Fibroblast of skin of left biceps (primary cell): ENCODE measurements at regions not wholly inside any gene's neighbourhood (a gene's known extent, or its start where the extent isn't known, plus 50 kb on each side); places are given as distances from the start of the nearest gene placed in this dataset.
A peak's percentile ranks its signal among the peaks of the same experiment; 100 is the strongest.

Source experiments
- DNase-seq, 2 experiments: peaks; one replicate each; pipeline ENCODE4 v3.0.0-alpha.2; 2013; ENCODE audit warnings: low read depth in 2 of 2

GRCh38 chr1:34478515-34479076 lies 276.3 kb upstream of the GJB5 start:
- no peak for DNase-seq

- DNase-seq: no peak
These were observed 275.1 kb upstream of the GJB5 start for GRCh38 chr1:34479731-34480130.

GRCh38 chr1:34488080-34488708 lies 266.7 kb upstream of the GJB5 start:
- no peak for DNase-seq

DNA sequence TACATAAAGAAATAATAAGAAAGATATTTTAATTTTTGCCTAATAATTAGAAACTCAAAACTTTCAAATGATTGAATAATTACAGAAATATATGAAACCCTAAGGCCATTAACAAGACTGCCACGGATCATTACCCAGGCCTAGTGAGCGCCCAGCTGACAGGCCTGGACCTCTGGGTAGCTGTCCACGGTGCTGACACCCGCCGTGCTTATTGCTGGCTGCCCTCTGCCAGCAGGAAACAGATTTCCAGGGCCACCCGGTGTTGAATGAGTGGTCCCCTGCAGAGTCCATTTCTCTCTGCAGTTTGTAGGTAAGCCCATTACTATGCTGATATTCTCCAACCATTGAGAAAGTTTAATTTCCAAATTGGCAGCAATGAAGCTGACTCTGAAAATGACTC lies 254.4 kb upstream of the GJB5 start:
- no peak for DNase-seq

- no peak for DNase-seq
These were observed 243.0 kb upstream of the GJB5 start for GRCh38 chr1:34511802-34512201.

- no peak for DNase-seq
These were observed 236.6 kb upstream of the GJB5 start for GRCh38 chr1:34518146-34518699.

- no peak for DNase-seq
These were observed 234.7 kb upstream of the GJB5 start for GRCh38 chr1:34520111-34520510.

DNA sequence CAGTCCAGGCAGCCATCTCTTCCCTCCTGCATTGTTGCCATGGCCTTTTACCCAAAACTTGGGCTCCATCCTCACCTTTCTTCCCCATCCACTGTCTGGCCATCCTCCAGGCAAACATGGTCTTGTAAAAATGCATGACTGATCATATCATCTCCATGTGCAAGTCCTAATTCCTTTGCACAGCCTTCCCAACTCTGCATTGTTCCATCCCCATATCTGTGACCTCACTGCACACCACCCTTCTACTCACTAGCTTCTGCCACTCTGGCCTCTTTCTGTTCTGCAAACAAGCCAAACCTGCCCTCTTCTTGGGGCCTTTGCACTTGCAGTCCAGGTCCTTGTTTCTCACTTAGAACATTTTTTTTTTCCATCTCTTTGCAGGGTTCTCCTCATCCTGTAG lies 230.1 kb upstream of the GJB5 start:
- DNase-seq: no peak

- DNase-seq: no peak
These were observed 224.7 kb upstream of the GJB5 start for GRCh38 chr1:34529935-34530859.

DNA sequence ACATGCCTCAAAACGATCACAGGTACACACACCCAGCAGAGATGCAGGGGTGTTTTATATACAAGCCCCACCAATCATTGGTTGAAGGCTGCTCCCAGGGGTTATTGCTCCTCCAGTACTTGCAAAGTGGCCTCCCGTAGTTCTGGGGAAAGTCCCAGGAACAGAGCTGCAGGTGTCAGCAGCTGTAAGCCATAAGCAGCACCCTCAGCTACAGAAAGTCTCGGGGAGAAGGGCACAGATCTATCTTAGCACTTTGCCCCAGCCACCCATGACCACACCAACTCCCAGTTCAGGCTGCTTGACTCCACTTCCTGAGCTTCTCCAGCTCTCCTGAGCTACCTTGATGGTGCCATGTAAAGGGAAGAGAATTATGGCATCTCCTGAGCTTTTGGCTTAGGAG lies 222.7 kb upstream of the GJB5 start:
- no peak for DNase-seq

DNA sequence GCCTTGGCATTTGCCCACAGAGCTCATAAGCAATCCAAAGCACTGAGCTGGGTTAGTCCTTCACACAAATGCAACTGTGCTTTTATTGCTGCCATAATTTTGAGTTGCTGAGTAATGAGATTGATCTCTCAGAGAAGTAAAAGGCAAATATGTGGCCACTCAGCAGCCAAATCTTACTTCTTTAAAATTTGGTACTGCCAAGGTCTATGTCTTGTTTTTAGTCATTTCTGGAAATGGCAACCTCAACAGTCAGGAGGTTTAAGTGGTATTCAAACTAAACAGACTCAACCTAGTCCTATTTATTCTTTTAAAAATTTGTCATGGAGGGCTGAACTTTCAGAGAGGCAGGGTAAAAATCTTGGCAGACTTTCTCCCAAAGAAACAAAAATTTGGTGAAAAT lies 216.4 kb upstream of the GJB5 start:
- DNase-seq: no peak

- no peak for DNase-seq
These were observed 207.7 kb upstream of the GJB5 start for GRCh38 chr1:34547046-34547674.

DNA sequence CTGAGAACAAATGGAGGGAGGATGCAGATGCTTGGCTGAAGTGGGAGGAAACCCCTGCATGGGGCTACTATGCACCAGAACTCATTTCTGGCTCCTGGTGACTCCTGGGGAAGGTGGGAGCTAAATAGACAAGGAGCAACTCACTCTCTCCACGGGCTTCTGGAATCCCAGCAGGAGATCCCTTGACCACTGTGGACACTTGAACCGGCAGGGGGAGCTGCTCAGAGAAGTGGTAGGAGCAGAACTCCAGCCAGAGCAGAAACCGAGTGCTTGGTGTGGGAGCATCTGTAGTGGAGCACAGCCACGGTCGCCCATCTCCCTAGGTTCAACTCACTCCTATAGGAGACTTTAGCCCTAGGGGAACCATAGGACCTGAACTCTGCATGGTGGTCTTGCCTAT lies 205.6 kb upstream of the GJB5 start:
- DNase-seq: no peak

DNA sequence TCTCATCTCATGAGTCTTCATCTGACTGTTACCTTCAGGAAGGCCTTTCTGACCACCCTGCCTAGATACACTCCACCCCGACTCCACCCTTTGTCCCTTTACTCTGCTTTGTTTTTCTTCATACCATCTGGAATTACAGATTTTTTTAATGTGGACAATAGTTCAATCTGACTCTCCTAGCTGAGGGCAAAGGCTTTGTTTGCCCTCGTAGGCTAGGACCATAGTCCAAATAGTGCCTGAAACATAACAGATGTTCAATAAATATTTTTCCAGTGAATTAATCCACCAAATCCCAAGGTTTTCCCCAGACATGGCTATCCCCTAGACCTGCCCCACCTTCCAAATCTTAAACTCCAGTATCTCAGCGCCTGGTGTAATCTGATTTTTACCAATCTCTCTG lies 176.5 kb upstream of the GJB5 start:
- DNase-seq: no peak

- no peak for DNase-seq
These were observed 172.5 kb upstream of the GJB5 start for GRCh38 chr1:34582356-34582755.

DNA sequence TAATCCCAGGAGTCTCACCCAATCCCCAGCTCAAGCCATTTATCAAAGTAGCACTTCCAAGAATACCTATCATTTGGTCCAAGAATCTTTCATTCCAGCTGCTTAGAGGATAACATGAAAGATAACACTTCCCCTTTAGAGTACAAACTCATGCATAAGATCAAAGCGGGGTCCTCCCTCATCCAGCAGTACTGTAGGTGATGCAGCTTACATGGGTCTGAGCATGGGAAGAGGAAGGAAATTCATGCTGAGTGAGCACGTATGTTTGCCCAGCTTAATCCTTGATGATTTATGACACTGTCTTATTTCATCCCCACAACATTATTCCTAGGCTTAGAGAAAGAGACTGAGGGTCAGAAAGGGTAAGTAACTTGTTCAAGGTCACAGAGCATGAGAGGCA lies 167.1 kb upstream of the GJB5 start:
- DNase-seq: no peak

DNA sequence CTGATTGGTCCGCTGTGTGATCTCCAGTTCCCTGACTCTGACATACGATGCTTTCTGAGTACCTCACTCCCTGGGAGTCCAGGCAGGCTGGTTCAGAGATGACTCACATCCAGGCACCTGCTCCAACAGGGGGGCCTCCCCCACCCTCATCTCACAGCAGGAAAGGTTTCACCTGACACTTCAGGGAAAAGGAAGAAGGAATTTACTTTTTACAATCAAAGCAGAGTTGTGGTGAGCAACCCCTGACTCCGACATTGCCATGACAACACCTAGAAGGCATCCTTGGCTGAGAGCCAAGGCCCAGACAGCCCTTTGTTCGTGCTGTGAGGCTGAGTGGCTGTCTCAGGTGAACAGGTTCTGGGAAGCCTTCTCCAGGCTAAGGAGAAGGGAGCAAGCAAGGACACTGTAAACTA lies 164.6 kb upstream of the GJB5 start:
- DNase-seq: no peak

DNA sequence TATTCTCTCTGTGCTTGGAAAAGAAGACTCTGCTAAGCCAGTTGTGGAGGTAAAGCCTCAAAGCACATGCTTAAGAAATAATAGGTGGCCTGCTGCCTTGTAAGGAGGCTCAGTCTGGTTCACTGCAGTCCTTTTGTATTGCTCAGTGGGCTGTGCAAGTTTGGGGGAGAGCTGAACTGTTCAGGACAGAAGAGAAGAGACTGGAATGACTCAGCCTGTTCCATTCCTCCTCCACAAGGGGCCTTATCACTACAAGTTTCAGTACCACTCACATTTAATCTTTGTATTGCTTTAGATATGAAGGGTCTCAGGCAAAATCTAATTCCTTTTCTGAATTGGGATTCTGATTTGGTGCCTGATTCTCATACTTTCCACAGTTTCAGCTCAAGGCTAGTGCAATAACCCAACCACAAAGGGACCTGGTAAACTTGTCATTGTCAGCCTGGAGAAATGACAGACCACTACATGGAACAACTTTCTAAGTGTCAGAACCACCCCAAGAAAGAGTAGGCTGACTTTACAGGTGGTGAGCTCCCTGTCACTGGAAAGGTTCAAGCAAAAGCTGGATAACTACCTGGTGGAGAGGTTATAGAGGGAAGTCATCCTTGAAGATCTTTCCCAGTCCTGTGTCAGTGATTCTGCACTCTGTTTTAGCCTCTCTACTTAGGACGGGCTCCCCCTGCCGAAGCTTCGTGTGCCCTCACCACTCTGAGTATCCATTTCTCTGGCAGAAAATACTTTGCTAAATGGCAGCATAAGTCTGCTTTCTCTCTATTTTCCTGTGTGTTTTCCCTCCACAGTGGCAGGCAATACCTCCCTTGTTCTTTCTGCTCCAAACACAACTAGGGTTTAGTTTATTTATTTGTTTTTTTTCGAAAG lies 162.9 kb upstream of the GJB5 start:
- no peak for DNase-seq

GRCh38 chr1:34597877-34598514 lies 156.9 kb upstream of the GJB5 start:
- peak; percentile 4 to 19 for DNase-seq

DNA sequence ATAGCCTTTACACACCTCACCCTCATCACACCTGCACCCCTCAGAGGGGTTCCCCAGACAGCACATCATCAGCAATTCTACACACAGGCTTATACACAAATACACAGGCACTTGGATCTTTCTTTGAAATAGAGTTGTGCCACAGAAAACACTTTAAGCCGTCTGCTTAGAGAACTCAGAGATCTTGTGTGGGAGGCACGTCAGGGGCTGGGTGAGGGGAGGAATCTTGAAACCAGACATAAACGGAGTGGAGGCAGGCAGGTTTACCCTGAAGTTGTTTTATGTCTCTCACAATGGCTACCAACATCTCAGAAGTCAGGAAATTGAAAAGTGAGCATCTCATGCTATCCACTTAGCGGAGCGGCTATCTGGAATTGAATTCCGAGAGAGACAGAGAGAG lies 151.9 kb upstream of the GJB5 start:
- DNase-seq: no peak

GRCh38 chr1:34603594-34603993 lies 151.3 kb upstream of the GJB5 start:
- DNase-seq: no peak
